Hepatocyte (in vitro differentiated cells): ENCODE measurements at regions not wholly inside any gene's neighbourhood (a gene's known extent, or its start where the extent isn't known, plus 50 kb on each side); places are given as distances from the start of the nearest gene placed in this dataset.
"Not testable (repeated sequence)": the region's sequence is repeated elsewhere in the genome, so short reads cannot be mapped to it uniquely, and the experiment has no call there.

Source experiments
- CTCF ChIP-seq: fragments of 200-600 bp; sonication (generic); IDR thresholded peaks from 2 replicates; pipeline ENCODE4 v1.5.1; 2016; ENCODE audit warnings: antibody characterized with exemption, mild to moderate bottlenecking; ENCODE audit not compliant: poor library complexity
- EZH2 ChIP-seq: fragments of 200-600 bp; sonication (generic); IDR thresholded peaks from 2 replicates; pipeline ENCODE4 v1.6.1; 2016; ENCODE audit warnings: antibody characterized with exemption, mild to moderate bottlenecking, borderline replicate concordance

- TF ChIP-seq CTCF, EZH2: not testable (repeated sequence)
These were observed 157.2 kb upstream of the PTBP2 start for GRCh38 chr1:96564401-96564800.
